Right kidney (tissue), 1 donor: ENCODE measurements at regions not wholly inside any gene's neighbourhood (a gene's known extent, or its start where the extent isn't known, plus 50 kb on each side); places are given as distances from the start of the nearest gene placed in this dataset.
A peak's percentile ranks its signal among the peaks of the same experiment; 100 is the strongest.
"Not testable (repeated sequence)": the region's sequence is repeated elsewhere in the genome, so short reads cannot be mapped to it uniquely, and the experiment has no call there.

Experiments used
- DNase-seq: peaks from one replicate; pipeline ENCODE4 v3.0.0-alpha.2; 2016

DNA sequence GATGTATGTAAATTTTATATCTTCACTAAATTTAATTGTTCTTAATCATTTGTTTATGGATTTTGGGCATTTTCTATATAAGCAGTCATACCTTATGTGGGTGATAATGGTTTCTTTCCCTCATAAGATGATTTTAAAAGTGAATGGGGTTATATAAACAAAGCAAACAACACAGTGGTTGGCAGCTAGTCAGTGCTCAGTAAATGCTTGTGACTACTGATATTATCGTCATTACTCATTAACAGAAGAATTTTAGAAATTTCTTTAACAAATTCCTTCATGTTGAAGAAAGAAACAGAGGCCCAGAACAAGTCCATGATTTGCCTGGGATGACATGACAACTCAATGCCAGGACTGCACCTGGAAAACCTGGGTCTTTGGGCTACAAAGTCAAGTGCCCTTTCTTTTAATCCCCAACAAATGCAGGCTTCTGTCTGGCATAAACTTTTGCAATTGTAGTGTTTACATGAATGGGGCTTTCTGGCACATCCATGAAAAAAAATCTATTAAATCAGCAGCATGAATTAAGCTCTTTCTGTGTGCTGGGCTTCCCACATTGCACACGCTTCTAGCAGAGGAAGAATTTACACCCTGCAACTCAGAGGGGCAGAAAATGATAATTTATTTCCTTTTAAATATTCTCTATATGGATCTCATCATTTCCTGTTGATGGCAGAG lies 297.3 kb upstream of the PLGLB1 start:
- not testable (repeated sequence) for DNase-seq

DNA sequence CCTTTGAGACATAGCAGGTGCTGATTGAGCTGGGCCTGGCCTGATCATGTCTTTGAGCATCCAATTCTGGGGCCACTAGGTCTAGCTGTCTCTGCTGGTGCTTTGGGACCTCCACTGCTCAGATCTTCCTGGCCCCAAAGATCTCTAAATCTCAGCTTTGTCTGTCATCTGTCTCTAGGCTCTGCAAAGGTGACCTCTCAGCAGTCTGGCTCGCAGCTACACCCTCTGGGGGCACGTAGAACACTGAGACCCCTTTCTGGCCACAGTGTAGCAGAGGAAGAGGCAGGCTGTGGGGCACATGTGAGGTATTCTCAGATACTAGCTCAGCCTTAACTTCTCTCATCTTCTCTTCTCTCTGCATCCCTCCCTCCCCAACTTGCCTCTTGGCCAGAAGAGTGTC lies 298.1 kb upstream of the PLGLB1 start:
- not testable (repeated sequence) for DNase-seq

DNA sequence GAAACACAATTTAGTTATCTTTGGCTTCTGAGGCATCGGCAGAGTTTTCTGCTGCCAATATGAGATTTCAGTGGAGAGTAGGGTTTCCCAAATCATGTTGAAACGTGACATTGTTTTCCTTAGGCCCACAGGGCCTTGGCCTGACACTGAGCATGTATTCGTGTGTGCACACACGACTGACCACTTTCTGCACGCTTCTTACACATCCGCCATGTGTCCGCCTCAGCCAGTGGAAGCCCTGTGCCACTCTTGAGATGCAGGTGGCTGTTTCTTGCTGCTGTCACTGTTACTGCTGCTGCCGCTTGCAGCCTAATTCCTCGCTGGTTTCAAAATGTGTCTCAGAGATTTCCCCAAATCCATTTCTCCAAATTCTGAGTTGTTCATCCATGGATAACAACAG lies 299.6 kb upstream of the PLGLB1 start:
- DNase-seq, result not testable (repeated sequence)

DNA sequence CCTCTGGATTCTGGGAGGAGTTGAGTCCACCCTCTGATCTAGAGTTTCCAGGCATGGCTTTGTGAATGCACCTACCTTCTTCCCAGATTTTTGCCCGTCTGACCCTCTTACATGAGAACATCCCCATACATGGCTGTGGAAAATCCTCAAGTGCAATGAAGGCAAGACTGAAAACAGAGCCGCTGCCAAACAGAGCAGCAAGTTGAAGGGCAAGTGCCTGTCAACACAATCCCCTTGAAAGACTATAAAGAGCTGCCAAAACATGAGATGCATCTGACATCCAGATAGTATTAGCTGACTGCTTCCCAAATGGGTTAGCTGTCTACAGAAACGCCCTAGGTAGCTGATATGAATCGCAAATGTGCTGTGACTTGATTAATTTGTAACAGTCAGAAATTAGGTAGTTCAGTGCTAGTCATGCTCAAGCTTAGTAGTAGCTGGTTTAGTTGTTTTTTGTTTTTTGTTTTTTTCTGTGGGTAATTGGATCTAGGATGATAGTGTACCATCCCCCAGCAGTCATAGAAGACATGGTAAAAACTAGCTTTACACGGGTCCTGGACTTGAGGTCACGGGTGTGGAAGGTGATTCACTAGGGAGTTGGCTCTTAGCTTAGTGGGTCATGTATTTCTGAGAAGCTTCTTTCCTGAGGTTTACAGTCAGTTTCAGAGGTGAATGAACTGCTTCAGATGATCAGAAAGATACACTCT lies 302.8 kb upstream of the PLGLB1 start:
- not testable (repeated sequence) for DNase-seq

DNA sequence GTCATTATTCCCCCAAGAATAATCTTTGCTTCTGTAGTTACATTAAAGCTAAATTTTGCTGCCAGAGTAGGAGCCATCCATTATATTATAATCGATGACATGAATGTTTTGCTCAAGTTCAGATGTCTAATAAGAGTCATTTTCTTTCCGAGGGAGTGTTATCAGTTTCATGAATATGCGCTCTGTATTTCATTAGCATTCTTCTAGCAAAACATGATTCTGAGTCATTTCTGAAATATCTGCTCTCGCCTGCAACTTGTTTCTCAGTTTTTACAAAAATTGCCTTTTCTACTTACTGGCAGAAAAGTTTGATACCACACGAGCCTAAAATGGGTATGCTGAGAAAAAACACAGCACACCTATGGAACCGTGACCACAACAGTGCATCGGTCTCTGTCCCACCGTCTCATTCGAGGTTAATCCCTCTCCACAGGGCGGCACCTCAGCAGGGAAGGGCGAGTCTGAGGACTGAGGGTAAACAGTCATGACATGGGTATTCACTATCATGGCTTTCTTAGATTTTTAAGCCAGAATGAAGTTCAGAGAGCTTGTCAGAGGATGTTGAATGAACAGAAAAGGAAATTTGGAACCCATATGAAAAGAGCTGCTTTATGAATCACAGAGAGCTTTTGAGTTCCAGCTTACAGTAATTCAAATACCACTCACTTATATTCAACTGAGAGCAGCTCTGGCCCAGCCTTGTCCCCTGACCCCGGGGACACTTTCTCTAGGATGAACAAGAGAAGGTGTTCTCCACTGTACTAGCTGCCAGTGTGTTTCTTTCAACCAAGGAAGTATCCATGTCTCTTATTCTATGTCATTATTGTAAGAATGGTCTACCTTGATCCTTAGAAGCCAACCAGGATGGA lies 303.6 kb upstream of the PLGLB1 start:
- not testable (repeated sequence) for DNase-seq

DNA sequence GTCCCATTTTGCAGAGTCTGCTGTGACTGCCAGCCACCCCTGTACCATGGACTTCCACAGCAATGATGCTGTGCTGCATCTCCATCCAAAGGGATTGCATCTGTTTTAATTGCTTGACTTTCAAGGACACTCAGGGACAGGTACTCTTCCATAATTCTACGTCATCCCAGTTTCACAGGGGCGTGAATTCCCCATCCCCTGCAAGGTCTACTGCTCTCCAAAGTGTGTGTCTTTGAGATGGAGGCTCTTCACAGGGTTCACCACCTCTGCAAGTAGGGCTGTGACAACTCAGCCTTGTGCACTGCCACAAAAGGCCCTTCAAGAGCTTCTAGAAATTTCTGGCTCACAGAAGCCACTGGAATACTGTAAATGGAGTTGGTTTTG lies 304.3 kb upstream of the PLGLB1 start:
- not testable (repeated sequence) for DNase-seq

DNA sequence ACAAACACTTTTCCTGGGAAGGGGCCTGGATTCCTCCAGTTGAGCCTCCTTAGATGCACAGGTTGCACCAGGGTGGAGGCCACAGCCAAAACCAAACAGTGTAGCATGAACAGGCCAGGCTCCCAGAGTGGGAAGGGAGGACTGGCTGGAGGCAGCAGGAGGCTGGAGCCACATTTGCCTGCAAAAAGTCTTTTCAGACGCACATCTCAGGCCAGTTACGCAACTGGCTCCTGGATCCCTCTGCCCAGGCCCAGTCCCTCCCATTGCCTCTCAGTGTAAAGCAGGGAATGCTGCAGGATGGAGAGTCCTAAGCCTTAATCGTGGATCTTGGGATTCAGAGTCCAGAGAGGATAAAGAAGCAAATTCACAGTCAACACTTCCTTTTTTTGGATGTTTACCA lies 305.1 kb upstream of the PLGLB1 start:
- DNase-seq, result not testable (repeated sequence)

DNA sequence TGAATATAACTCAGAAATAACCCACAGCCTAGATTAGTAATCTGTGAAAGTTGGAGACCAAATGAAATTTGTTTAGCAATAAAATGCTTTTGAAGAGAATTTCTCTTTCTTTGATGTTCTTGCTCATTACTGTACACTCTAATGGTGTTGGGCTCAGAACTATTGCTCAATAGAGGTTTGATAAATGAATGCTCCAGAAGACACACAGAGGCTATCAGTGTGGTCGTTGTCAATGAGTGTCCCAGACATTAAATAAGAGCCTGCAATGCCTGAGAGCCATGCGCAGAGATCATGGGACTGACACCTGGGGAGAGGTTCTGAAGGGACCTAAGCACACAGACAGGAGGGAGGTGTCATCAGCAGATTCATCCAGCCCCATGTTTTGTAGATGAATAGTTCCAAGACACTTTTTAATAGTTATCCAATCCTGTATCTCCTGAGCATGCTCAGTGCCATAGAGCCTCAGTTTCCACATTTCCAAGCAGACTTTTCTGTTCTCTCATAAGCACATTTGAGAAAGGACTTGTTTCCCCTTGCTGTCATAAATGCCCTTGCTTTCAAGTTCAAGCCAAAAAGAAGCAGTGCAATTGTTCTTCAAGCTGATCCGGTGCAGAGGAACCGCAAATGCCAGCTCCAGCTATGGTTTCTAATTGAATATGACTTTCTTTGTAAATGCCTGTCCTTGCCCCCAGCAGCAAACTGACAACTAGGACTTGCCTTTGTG lies 306.2 kb upstream of the PLGLB1 start:
- not testable (repeated sequence) for DNase-seq

DNA sequence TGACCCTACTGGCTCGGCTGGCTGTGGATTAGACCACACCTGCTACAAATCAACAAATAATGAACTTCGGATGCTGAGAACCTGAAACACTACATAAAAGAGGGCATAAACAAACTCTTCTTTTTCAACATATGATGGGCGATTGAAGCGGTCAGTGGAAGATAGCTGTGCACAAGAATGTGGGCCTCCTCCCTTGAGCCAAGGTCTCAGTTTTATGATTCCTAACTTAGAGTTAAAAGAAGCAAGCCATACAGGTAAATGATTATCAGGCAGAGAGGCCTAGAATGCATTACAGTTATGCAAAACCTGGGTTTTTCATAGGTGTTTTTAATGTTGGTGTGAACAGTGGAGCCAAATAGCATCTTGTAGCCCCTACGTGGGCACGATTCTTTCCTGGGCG lies 307.9 kb upstream of the PLGLB1 start:
- not testable (repeated sequence) for DNase-seq

DNA sequence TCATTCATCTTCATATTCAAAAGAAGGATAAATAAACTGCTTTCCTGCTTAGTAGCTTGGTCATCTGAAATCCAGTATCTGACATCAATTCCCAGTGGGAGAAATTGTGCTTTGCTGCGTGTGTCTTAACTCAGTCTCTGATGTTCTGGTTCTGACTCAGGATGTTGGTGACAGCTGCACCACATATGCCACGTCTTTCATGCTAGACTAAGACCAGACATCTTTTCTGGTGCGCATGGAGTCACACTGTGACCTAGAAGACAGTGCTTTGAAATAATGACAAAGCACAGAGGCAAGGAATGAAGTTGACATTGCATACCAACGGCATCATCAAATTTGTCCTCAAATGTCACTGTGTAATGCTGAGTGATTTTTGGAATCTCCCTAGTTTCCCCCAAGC lies 308.8 kb upstream of the PLGLB1 start:
- not testable (repeated sequence) for DNase-seq

DNA sequence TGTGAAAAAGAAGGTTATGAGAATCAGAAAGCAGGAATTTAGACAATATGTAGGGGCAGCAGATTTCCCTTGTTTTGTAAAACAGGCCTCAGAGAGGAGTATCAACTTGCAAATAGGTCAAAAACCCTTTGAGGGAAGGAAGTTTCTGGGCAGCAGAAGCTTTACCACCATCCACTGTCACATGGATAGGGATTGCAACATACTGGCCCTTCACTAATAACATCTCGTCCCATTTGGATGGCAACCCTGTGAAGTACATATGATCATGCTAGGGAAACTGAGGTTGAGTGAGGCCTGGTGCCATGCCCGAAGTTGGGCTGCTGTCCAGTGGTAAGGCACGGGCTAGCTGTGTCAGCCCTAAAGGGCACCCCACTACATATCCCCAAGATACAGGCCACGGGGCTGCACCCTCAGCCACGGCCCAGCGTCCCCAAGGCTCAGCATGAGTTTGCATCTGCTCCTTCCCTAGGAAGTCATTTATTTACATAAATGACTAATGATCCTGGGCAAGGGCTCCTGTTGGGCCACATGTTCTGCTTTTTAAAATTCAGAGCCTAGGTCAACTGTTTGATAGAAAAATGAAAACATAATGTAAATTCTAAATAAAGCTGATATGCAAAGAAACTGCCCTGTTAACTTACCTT lies 310.4 kb upstream of the PLGLB1 start:
- DNase-seq, result not testable (repeated sequence)

DNA sequence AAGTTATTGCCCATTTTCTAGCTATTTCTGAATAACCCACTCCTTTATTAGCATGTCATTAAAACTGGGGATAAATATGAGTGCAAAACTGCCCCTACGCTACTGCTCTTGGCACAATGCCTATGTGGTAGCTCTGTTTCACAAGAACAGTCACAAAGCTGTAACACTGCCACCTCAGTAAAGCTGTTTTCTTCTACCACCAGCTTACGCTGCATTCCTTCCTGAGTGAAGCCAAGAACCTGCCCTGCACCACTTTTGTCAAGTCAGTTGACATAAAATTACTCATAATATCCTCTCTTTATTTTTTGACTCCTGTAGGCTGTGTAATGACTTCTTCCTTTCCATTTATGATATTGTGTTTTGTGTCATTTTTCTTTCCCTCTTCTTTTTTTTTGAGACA lies 313.2 kb upstream of the PLGLB1 start:
- not testable (repeated sequence) for DNase-seq

DNA sequence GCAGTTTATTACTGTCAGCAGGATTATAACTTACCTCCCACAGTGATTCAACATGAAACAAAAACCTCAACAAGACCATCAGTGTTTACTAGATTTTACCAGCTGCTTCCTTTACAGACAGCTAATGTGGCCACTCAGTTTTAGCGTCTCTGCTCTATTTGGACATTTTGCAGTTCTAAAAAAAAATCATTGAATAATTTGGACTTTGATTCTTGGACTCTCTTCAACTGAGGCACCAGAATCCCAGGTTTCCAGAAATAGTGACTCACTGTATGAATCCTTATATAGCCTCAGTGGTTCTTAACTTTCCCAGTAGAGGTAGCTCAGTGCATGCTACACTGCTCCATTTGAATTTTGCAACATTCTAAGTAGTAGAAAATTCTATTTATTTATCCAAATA lies 317.4 kb upstream of the PLGLB1 start:
- DNase-seq, result not testable (repeated sequence)

DNA sequence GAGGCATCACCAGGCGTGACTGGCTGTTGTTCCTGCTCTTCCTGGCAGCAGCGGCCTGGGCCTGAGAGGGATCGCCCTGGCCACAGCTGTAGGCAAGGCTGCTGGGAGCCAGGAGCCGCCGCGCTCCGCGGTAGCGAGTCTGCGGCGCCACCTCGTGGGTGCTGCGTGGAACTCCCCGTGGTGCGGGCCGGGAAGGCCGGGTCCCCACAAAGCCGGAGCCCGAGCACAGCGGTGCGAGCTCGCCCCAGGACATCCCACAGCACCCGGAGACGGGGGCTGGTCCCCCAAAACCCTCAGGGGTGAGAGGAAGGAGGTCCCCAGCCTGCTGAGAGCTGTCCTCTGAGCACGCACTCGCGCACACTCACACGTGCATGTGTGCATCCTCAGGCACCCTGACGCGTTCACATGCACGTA lies 320.0 kb upstream of the PLGLB1 start:
- peak; percentile 21 for DNase-seq

DNA sequence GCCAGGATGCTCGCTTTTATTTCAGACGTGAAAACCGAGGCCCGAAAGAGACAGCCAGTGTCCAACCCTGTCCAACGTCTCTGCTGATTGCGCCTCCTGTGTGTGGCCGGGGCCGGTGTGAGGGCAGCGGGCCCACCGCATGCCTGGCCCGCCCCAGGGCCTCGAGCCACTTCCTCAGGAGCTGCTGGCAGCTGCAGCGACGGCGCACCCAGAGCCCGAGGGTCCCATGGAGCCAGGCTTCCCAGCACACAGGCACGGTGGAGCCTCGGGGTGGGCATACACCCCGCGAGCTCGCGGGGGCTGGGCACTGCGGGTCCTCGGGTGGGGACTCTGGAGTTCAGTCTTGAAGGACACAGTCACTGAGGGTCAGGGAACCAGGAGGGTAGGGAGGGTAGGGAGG lies 320.5 kb upstream of the PLGLB1 start:
- DNase-seq, result not testable (repeated sequence)

DNA sequence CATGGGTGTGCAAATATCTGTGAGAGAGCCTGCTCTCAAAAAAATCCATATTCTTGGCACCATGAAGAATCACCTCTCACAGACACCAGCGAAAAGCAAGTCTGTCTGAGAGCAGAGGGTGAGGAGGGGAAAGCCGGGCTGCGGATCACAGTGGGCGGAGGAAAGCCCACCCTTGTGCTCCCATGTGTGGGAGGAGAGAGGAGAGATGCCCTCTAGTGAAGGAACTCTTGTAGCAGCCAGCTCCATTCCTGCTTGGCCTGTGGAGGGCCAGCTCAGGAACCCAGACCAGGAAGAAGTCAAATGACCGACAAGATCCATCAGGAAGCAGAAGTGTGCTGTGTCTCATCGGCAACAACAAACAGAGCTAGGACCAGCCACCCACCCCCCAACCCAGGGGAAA lies 321.7 kb upstream of the PLGLB1 start:
- DNase-seq, result not testable (repeated sequence)

DNA sequence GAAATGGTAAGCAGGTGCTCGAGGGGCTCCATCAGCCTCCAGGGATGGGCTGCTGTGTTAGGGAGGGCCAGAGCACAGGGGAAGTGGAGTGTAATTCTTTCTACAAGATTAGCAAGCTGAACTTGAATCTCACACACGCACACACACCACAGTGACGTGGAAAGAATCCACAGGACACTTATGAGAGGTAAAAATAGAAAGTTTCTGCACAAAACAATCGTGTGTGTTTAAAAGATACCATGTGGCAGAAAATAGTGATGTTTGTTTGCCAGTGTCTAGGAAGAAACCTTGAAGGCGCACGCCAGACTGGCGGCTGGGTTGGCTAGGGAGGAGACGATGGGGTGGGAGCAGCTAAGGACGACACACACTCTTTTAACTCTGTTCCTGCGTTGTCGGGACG lies 323.6 kb upstream of the PLGLB1 start:
- not testable (repeated sequence) for DNase-seq

DNA sequence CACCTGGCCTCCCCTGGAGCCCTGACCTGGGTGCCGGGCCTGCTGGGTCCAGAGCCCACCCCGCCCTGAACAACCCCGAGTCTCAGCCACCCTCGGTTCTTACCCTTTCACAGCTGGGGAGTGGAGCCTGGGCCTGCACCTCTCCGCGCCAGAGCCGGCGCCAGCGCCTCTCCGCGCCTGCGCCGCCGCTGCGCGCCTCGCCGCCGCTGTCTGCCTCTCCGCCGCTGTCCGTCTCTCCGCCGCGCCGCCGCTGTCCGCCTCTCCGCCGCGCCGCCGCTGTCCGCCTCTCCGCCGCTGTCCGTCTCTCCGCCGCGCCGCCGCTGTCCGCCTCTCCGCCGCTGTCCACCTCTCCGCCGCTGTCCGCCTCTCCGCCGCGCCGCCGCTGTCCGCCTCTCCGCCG lies 326.9 kb upstream of the PLGLB1 start:
- not testable (repeated sequence) for DNase-seq

DNA sequence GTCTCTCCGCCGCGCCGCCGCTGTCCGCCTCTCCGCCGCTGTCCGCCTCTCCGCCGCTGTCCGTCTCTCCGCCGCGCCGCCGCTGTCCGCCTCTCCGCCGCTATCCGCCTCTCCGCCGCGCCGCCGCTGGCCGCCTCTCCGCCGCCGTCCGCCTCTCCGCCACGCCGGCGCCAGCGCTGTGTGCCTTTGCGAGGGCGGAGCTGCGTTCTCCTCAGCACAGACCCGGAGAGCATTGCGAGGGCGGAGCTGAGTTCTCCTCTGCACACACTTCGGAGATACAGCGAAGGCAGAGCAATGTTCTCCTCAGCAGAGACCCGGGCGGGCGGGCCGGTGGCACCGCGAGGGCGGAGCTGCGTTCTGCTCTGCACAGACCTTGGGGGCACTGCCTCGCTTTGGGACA lies 327.4 kb upstream of the PLGLB1 start:
- DNase-seq, result not testable (repeated sequence)

DNA sequence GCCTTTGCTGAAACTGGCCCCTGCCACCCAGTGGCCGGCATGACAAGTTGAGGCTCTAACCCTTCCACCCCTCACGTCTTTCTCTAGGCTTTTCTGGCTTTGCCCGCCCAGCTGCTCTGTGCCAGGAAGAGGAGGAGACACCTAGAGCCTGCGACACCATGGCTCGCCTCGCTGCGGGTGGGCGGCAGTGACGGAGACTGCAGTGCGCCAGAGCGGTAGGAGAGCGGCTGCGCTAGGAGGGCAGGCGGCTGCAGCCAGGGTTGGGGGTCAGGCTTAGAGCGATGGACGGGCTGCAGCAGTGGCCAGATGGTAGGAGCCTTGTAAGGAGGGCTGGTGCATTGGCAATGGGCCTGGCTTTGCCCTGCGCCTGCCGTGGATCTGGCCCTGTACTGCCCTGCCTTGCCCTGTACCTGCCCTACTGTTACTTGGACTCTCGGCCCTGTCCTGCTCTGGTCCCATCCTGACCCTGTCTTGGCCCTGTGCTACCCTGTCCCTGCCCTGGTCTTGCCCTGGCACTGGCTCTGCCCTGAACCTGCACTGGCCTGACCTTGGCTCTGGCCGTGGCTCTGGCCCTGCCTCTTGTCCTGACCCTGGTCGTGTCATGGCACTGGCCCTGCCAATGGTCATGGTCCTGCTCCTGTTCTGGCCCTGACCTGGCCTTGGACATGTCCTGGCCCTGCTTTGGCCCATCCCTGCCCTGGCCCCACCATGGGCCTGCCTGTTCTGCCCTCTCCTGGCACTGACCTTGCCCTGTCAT lies 330.7 kb upstream of the PLGLB1 start:
- not testable (repeated sequence) for DNase-seq

DNA sequence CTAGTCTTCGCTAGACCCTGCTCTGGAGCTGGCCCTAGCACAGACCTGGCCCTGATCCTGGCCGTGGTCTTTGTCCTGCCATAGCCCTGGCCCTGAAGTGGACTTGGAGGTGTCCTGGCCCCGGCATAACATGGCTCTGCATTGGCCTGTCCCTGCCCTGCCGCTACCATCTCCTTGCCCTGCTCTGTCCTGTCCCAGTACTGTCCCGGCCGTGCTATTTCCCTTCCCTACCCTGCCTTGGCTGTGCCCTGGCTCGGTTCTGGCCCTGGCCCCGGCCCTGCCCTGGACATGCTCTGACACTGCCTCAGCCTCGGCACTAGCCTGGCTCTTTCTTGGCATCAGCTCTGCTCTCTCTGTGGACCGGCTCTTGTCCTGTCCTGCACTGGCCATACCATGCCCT lies 331.8 kb upstream of the PLGLB1 start:
- not testable (repeated sequence) for DNase-seq
